ENCODE measurements at regions not wholly inside any gene's neighbourhood (a gene's known extent, or its start where the extent isn't known, plus 50 kb on each side); places are given as distances from the start of the nearest gene placed in this dataset.

DNA sequence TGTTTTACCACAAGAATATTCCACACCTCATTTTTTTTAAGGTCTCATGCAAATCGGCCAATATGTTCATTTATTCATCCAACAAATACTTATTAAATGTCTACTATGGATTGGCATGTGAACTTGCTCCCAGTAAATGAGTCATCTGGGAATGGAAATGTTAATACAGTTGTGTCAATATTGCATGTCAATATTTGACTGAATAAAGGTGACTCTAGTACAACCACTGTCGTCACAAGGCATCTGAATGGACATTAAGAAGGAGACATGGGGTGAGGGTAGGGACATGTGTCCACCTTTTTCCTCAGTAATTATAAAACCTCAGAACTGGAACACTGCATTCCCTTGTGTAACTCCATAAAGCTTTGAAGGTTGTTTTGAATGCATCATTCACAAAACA lies 365.4 kb downstream of the ADCYAP1 start:
- Histone ChIP-seq H3K4me1 (ENCODE audit: low read length) (no peaks in the 10 kb centered on the region), H2AFZ (ENCODE audit: low read depth, low read length) (no peak overlapping the region), H3K79me2 (ENCODE audit: low read length) (no peaks in the 10 kb centered on the region), H3K27me3 (ENCODE audit: low read depth, low read length) (no peaks in the 10 kb centered on the region), H3K4me2 (ENCODE audit: low read length) (no peak overlapping the region), H3K9ac (ENCODE audit: low read length) (no peak overlapping the region), H4K20me1 (ENCODE audit: insufficient read depth, low read length) (no peaks in the 10 kb centered on the region), H3K36me3 (replicated peaks; ENCODE audit: low read depth, low read length) (no peaks in the 10 kb centered on the region), H3K4me3 (ENCODE audit: low read length) (no peak overlapping the region), H3K9me3 (ENCODE audit: insufficient read depth, low read length) (no peaks in the 10 kb centered on the region), H3K27ac (ENCODE audit: low read length) (no peak overlapping the region)
- no peak for TF ChIP-seq EZH2phosphoT487 (IDR thresholded peaks at IDR 0.05; ENCODE audit: low read depth)
- TF ChIP-seq, protein P1, sequence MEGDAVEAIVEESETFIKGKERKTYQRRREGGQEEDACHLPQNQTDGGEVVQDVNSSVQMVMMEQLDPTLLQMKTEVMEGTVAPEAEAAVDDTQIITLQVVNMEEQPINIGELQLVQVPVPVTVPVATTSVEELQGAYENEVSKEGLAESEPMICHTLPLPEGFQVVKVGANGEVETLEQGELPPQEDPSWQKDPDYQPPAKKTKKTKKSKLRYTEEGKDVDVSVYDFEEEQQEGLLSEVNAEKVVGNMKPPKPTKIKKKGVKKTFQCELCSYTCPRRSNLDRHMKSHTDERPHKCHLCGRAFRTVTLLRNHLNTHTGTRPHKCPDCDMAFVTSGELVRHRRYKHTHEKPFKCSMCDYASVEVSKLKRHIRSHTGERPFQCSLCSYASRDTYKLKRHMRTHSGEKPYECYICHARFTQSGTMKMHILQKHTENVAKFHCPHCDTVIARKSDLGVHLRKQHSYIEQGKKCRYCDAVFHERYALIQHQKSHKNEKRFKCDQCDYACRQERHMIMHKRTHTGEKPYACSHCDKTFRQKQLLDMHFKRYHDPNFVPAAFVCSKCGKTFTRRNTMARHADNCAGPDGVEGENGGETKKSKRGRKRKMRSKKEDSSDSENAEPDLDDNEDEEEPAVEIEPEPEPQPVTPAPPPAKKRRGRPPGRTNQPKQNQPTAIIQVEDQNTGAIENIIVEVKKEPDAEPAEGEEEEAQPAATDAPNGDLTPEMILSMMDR (IDR thresholded peaks at IDR 0.05; ENCODE audit: low read depth, low read length): no peak

GRCh38 chr18:1273469-1273868 lies 368.8 kb downstream of the ADCYAP1 start:
- Histone ChIP-seq H3K79me2 (ENCODE audit: low read length) (no peaks in the 10 kb centered on the region), H3K4me3 (ENCODE audit: low read length) (no peak overlapping the region), H3K9ac (ENCODE audit: low read length) (no peak overlapping the region), H3K27me3 (ENCODE audit: low read depth, low read length) (no peaks in the 10 kb centered on the region), H3K27ac (ENCODE audit: low read length) (no peak overlapping the region), H3K4me2 (ENCODE audit: low read length) (no peak overlapping the region), H4K20me1 (ENCODE audit: insufficient read depth, low read length) (no peaks in the 10 kb centered on the region), H3K9me3 (ENCODE audit: insufficient read depth, low read length) (no peaks in the 10 kb centered on the region), H3K4me1 (ENCODE audit: low read length) (no peaks in the 10 kb centered on the region), H3K36me3 (replicated peaks; ENCODE audit: low read depth, low read length) (no peaks in the 10 kb centered on the region), H2AFZ (ENCODE audit: low read depth, low read length) (no peak overlapping the region)
- TF ChIP-seq, protein P1 (IDR thresholded peaks at IDR 0.05; ENCODE audit: low read depth, low read length): no peak
- no peak for TF ChIP-seq EZH2phosphoT487 (IDR thresholded peaks at IDR 0.05; ENCODE audit: low read depth)

GRCh38 chr18:1292167-1292566 lies 387.5 kb downstream of the ADCYAP1 start:
- Histone ChIP-seq H3K27ac (ENCODE audit: low read length) (no peak overlapping the region), H3K4me3 (ENCODE audit: low read length) (no peak overlapping the region), H3K27me3 (ENCODE audit: low read depth, low read length) (no peaks in the 10 kb centered on the region), H3K79me2 (ENCODE audit: low read length) (no peaks in the 10 kb centered on the region), H4K20me1 (ENCODE audit: insufficient read depth, low read length) (no peaks in the 10 kb centered on the region), H2AFZ (ENCODE audit: low read depth, low read length) (no peak overlapping the region), H3K36me3 (replicated peaks; ENCODE audit: low read depth, low read length) (no peaks in the 10 kb centered on the region), H3K4me1 (ENCODE audit: low read length) (no peaks in the 10 kb centered on the region), H3K9me3 (ENCODE audit: insufficient read depth, low read length) (no peaks in the 10 kb centered on the region), H3K9ac (ENCODE audit: low read length) (no peak overlapping the region), H3K4me2 (ENCODE audit: low read length) (no peak overlapping the region)
- no peak for TF ChIP-seq EZH2phosphoT487 (IDR thresholded peaks at IDR 0.05; ENCODE audit: low read depth)
- TF ChIP-seq, protein P1 (IDR thresholded peaks at IDR 0.05; ENCODE audit: low read depth, low read length): no peak

GRCh38 chr18:1294229-1294628 lies 389.6 kb downstream of the ADCYAP1 start:
- H3K9me3 ChIP-seq (ENCODE audit: insufficient read depth, low read length): no peaks in the 10 kb centered on the region
- H3K4me1 ChIP-seq (ENCODE audit: low read length): no peaks in the 10 kb centered on the region
- H3K36me3 ChIP-seq (replicated peaks; ENCODE audit: low read depth, low read length): no peaks in the 10 kb centered on the region
- H3K4me2 ChIP-seq (ENCODE audit: low read length): no peak overlapping the region
- no peak for TF ChIP-seq EZH2phosphoT487 (IDR thresholded peaks at IDR 0.05; ENCODE audit: low read depth)
- TF ChIP-seq, protein P1 (IDR thresholded peaks at IDR 0.05; ENCODE audit: low read depth, low read length): no peak
- no peaks in the 10 kb centered on the region for H3K79me2 ChIP-seq (ENCODE audit: low read length)
- H3K27ac ChIP-seq (ENCODE audit: low read length): no peak overlapping the region
- no peak overlapping the region for H3K9ac ChIP-seq (ENCODE audit: low read length)
- no peaks in the 10 kb centered on the region for H4K20me1 ChIP-seq (ENCODE audit: insufficient read depth, low read length)
- no peak overlapping the region for H2AFZ ChIP-seq (ENCODE audit: low read depth, low read length)
- no peaks in the 10 kb centered on the region for H3K27me3 ChIP-seq (ENCODE audit: low read depth, low read length)
- H3K4me3 ChIP-seq (ENCODE audit: low read length): no peak overlapping the region

Data from OCI-LY3 (cell line).